Loucy (cell line): ENCODE measurements at regions not wholly inside any gene's neighbourhood (a gene's known extent, or its start where the extent isn't known, plus 50 kb on each side); places are given as distances from the start of the nearest gene placed in this dataset.

ENCODE experiments used
- H2AFZ ChIP-seq: fragments of 200-600 bp; sonication (generic); 2 replicates; pipeline ENCODE4 v1.6.0; 2016; ENCODE audit warnings: antibody characterized with exemption, mild to moderate bottlenecking, low read length, moderate library complexity
- H3F3A ChIP-seq: fragments of 200-600 bp; 2 replicates; pipeline ENCODE4 v1.6.0; 2016; ENCODE audit warnings: antibody characterized with exemption, low read depth, mild to moderate bottlenecking
- H3K27me3 ChIP-seq: fragments of 200-600 bp; sonication (generic); 2 replicates; pipeline ENCODE4 v1.6.1; 2014; ENCODE audit warnings: low read length, mild to moderate bottlenecking; ENCODE audit not compliant: insufficient read depth, poor library complexity, severe bottlenecking
- H3K36me3 ChIP-seq: fragments of 200-600 bp; sonication (generic); 2 replicates; pipeline ENCODE4 v1.6.1; 2016; ENCODE audit warnings: low read length; ENCODE audit not compliant: insufficient read depth
- H3K4me1 ChIP-seq: fragments of 200-600 bp; sonication (generic); 2 replicates; pipeline ENCODE4 v1.5.1; 2014; ENCODE audit warnings: low read length, mild to moderate bottlenecking; ENCODE audit not compliant: insufficient read depth, poor library complexity, severe bottlenecking
- H3K4me2 ChIP-seq: fragments of 200-600 bp; sonication (generic); 2 replicates; pipeline ENCODE4 v1.6.0; 2014; ENCODE audit warnings: antibody characterized with exemption, low read length, low read depth, mild to moderate bottlenecking; ENCODE audit not compliant: poor library complexity, severe bottlenecking
- H3K4me3 ChIP-seq: fragments of 200-600 bp; sonication (generic); 2 replicates; pipeline ENCODE4 v1.5.1; 2014; ENCODE audit warnings: low read length, mild to moderate bottlenecking, mixed read lengths; ENCODE audit not compliant: poor library complexity, severe bottlenecking
- H3K79me2 ChIP-seq: fragments of 200-600 bp; sonication (generic); 2 replicates; pipeline ENCODE4 v1.6.1; 2014; ENCODE audit warnings: low read length; ENCODE audit not compliant: insufficient read depth
- H3K9ac ChIP-seq: fragments of 200-600 bp; sonication (generic); 2 replicates; pipeline ENCODE4 v1.6.0; 2014; ENCODE audit warnings: mild to moderate bottlenecking, low read depth, low read length, moderate library complexity; ENCODE audit not compliant: poor library complexity, severe bottlenecking
- H3K9me2 ChIP-seq: fragments of 200-600 bp; sonication (generic); replicated peaks from 2 replicates; pipeline ENCODE4 v1.6.1; 2016; ENCODE audit warnings: low read depth, low read length, mixed read lengths
- H3K9me3 ChIP-seq: fragments of 200-600 bp; sonication (generic); 2 replicates; pipeline ENCODE4 v1.6.1; 2014; ENCODE audit warnings: mild to moderate bottlenecking, antibody characterized with exemption, low read length, low read depth; ENCODE audit not compliant: insufficient read depth
- H4K20me1 ChIP-seq: fragments of 200-600 bp; sonication (generic); 2 replicates; pipeline ENCODE4 v1.6.0; 2014; ENCODE audit warnings: antibody characterized with exemption, low read length, mild to moderate bottlenecking; ENCODE audit not compliant: insufficient read depth, poor library complexity, severe bottlenecking
- CTCF ChIP-seq: fragments of 200-600 bp; sonication (generic); conservative IDR thresholded peaks from 2 replicates; pipeline ENCODE4 v1.5.1; 2014; ENCODE audit warnings: mild to moderate bottlenecking, antibody characterized with exemption, low read length
- EZH2phosphoT487 ChIP-seq: fragments of 200-600 bp; IDR thresholded peaks from 2 replicates; pipeline ENCODE4 v1.6.1; 2018; ENCODE audit warnings: antibody characterized with exemption, mild to moderate bottlenecking, moderate library complexity, borderline replicate concordance

- Histone ChIP-seq H3K79me2 (no peaks in the 10 kb centered on the region), H2AFZ (no peak overlapping the region), H3F3A (no peaks in the 10 kb centered on the region), H4K20me1 (no peaks in the 10 kb centered on the region), H3K4me3 (no peak overlapping the region), H3K36me3 (no peaks in the 10 kb centered on the region), H3K9ac (no peak overlapping the region), H3K27me3 (no peaks in the 10 kb centered on the region), H3K9me3 (no peaks in the 10 kb centered on the region), H3K9me2 (no peaks in the 10 kb centered on the region), H3K4me1 (no peaks in the 10 kb centered on the region), H3K4me2 (no peak overlapping the region)
- no peak for TF ChIP-seq CTCF
- no peak for TF ChIP-seq EZH2phosphoT487
These were observed 51.8 kb upstream of the ADRA1D start for GRCh38 chr20:4300921-4301320.

DNA sequence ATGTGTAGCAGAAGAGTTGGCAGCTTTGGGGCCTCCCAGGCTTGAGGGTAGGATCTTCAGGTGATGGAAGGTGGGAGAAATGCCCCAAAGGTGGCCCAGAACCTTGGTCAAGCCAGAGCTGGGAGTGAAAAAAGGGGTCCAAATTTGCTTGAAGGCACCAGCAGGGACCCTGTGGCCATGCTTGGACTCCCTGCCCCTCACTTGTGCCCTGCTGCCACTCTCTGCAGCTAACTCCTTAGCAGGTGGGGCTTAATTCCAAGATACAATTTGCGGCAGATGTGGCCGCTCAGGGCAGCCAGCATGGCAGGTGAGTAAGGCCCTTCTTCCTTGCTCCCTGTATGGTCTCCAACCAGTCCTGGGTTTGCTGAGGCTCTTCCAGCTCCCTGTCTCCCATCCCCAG lies 51.3 kb upstream of the ADRA1D start:
- no peaks in the 10 kb centered on the region for H3K79me2 ChIP-seq
- no peak overlapping the region for H3K9ac ChIP-seq
- H3K36me3 ChIP-seq: no peaks in the 10 kb centered on the region
- H3K9me2 ChIP-seq: no peaks in the 10 kb centered on the region
- no peak overlapping the region for H3K4me2 ChIP-seq
- no peak for TF ChIP-seq EZH2phosphoT487
- no peak for TF ChIP-seq CTCF
- H4K20me1 ChIP-seq: no peaks in the 10 kb centered on the region
- H3F3A ChIP-seq: no peaks in the 10 kb centered on the region
- H3K27me3 ChIP-seq: no peaks in the 10 kb centered on the region
- H2AFZ ChIP-seq: no peak overlapping the region
- H3K4me1 ChIP-seq: no peaks in the 10 kb centered on the region
- H3K9me3 ChIP-seq: no peaks in the 10 kb centered on the region
- H3K4me3 ChIP-seq: no peak overlapping the region

DNA sequence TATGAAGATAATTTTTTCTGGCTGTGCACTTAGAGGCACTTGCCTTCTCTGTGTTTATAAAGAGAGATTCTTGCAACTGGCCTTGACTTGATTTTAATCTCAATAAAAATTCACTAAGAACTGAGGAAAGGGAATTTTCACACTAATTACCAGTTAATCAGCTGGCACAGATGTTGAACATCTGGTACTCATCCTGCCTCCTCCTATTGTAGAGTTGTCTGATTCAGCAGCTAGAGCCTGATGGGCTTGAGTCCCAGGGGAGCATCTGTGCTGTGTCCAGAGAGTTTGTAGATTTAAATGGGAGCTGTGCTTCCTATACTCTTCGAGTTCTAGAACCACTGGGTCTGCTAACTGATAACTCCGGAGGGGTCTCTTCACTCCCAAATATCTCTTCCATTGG lies 50.7 kb upstream of the ADRA1D start:
- Histone ChIP-seq H3K4me1 (no peaks in the 10 kb centered on the region), H3K9me3 (no peaks in the 10 kb centered on the region), H2AFZ (no peak overlapping the region), H4K20me1 (no peaks in the 10 kb centered on the region), H3K4me3 (no peak overlapping the region), H3K4me2 (no peak overlapping the region), H3K27me3 (no peaks in the 10 kb centered on the region), H3K79me2 (no peaks in the 10 kb centered on the region), H3K9me2 (no peaks in the 10 kb centered on the region), H3K9ac (no peak overlapping the region), H3K36me3 (no peaks in the 10 kb centered on the region), H3F3A (no peaks in the 10 kb centered on the region)
- TF ChIP-seq CTCF (no peak), EZH2phosphoT487 (no peak)
